ENCODE measurements at regions not wholly inside any gene's neighbourhood (a gene's known extent, or its start where the extent isn't known, plus 50 kb on each side); places are given as distances from the start of the nearest gene placed in this dataset.

DNA sequence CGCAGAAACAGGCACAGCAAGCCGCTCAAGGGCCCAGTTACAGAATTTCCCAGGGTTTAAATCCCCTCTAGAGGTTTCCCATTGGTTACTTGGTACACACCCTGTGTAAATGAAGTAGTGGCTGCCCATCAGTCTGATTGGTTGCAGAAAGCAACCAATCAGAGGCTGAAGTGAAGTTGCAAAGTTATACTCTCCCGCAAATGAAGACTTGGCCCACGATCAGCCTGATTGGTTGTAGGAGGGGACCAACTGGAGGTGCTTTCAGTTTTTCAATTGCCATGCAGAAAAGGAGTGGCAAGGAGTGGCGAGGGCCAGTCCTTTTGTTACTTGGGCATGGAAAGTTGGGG, 909.2 kb upstream of the AUTS2 start:
- peaks cover 3 to 9% (median 7%) of the 10 kb centered on the region in 4 experiments; a peak in 5 of 7 replicates for H3K4me1 ChIP-seq (replicated peaks in 1 of 4; ENCODE audit: control insufficient read depth in 3 of 4, insufficient read depth in 4 of 4, low read length in 3 of 4)
- TF ChIP-seq CBX8 (IDR thresholded peaks at IDR 0.05; ENCODE audit: borderline replicate concordance, low read depth, low read length) (no peak), RXRA (IDR thresholded peaks at IDR 0.05; ENCODE audit: insufficient read depth, low read depth, low read length) (no peak), SP4 (IDR thresholded peaks at IDR 0.05; ENCODE audit: low read length) (no peak), RNF2 (IDR thresholded peaks at IDR 0.05; ENCODE audit: borderline replicate concordance, low read depth, low read length, missing control alignments, poor library complexity, severe bottlenecking) (no peak), RFX5 (IDR thresholded peaks at IDR 0.05; ENCODE audit: borderline replicate concordance, low read depth, low read length) (no peak), SUZ12 (IDR thresholded peaks at IDR 0.05; ENCODE audit: low read length) (no peak), TCF12 (IDR thresholded peaks at IDR 0.05; ENCODE audit: low read depth, low read length) (no peak), CHD2 (IDR thresholded peaks at IDR 0.05; ENCODE audit: low read length) (no peak), HDAC6 (IDR thresholded peaks at IDR 0.05; ENCODE audit: low read depth, low read length) (no peak), CHD1 (IDR thresholded peaks at IDR 0.05; ENCODE audit: low read depth, low read length) (no peak), SIN3A (conservative IDR thresholded peaks at IDR 0.05 in 1 of 2, IDR thresholded peaks at IDR 0.05 in 1 of 2; ENCODE audit: low read depth in 1 of 2, low read length in 2 of 2) (no peak), SRF (IDR thresholded peaks at IDR 0.05; ENCODE audit: low read depth, low read length) (no peak), ASH2L (IDR thresholded peaks at IDR 0.05; ENCODE audit: low read length) (no peak), GABPA (IDR thresholded peaks at IDR 0.05; ENCODE audit: borderline replicate concordance, insufficient read depth, low read length) (no peak), POLR2AphosphoS5 (IDR thresholded peaks at IDR 0.05; ENCODE audit: low read depth, low read length) (no peak)

More for the DNA sequence above, 909.2 kb upstream of the AUTS2 start:
- Histone ChIP-seq H3K14ac (ENCODE audit: insufficient read length) (no peak overlapping the region), H2BK5ac (ENCODE audit: low read depth, low read length) (0 out of 2 replicates have a peak overlapping the region, but pooled peaks have one; percentile 1), H3K36me3 (ENCODE audit: control insufficient read depth in 2 of 4, insufficient read depth in 4 of 4, low read length in 3 of 4) (no peaks in the 10 kb centered on the region), H3K23me2 (ENCODE audit: low read depth, low read length) (no peaks in the 10 kb centered on the region), H3K23ac (ENCODE audit: insufficient read length) (no peak overlapping the region), H3K56ac (replicated peaks; ENCODE audit: insufficient read length, low read depth, low read length) (no peak overlapping the region), H3K9me3 (ENCODE audit: insufficient read depth in 2 of 2, low read depth in 1 of 2, low read length in 1 of 2) (no peaks in the 10 kb centered on the region), H3K79me1 (ENCODE audit: low read depth, low read length) (no peaks in the 10 kb centered on the region), H3K4ac (replicated peaks; ENCODE audit: insufficient read length, low read depth, low read length) (no peak overlapping the region), H2AK5ac (ENCODE audit: low read depth, low read length) (no peak overlapping the region), H4K8ac (ENCODE audit: extremely low read depth, insufficient read depth, low read length) (no peak overlapping the region), H2BK15ac (ENCODE audit: low read length) (0 out of 2 replicates have a peak overlapping the region, but pooled peaks have one; percentile 0), H4K20me1 (replicated peaks in 1 of 2; ENCODE audit: control insufficient read depth in 1 of 2, insufficient read depth in 2 of 2, low read length in 2 of 2) (no peaks in the 10 kb centered on the region), H2BK12ac (ENCODE audit: low read depth, low read length) (no peak overlapping the region), H4K91ac (replicated peaks; ENCODE audit: insufficient read length, low read length) (no peak overlapping the region), H3K27ac (ENCODE audit: low read depth, low read length) (no peak overlapping the region), H3K27me3 (replicated peaks in 1 of 4; ENCODE audit: control insufficient read depth in 3 of 4, extremely low read depth in 1 of 4, insufficient read depth in 3 of 4, low read length in 3 of 4) (no peaks in the 10 kb centered on the region; a peak in 1 of 7 replicates), H4K5ac (ENCODE audit: insufficient read length, low read depth, low read length) (no peak overlapping the region), H3K9ac (replicated peaks in 1 of 4; ENCODE audit: extremely low read depth in 1 of 4, low read depth in 3 of 4, low read length in 3 of 4) (no peak overlapping the region), H3K18ac (ENCODE audit: extremely low read depth, low read length) (peak overlapping the region; percentile 38; the same call in 1 of the 2 replicates), H2AFZ (ENCODE audit: low read length) (no peak overlapping the region), H3K79me2 (ENCODE audit: control insufficient read depth in 1 of 2, insufficient read depth in 2 of 2, low read length in 2 of 2) (no peaks in the 10 kb centered on the region), H2BK20ac (ENCODE audit: low read length) (0 out of 2 replicates have a peak overlapping the region, but pooled peaks have one; percentile 2), H2BK120ac (replicated peaks; ENCODE audit: low read depth, low read length) (no peak overlapping the region), H3K4me2 (ENCODE audit: insufficient read depth in 1 of 2, low read depth in 2 of 2, low read length in 2 of 2) (0 out of 4 replicates have a peak overlapping the region, but pooled peaks of 1 of the 2 experiments have one; percentile 22), H3K4me3 (ENCODE audit: extremely low read depth in 1 of 4, insufficient read depth in 2 of 4, low read depth in 3 of 4, low read length in 4 of 4) (no peak overlapping the region)
- POLR2A ChIA-PET (ENCODE audit: partially characterized antibody), result no interaction called here
- CTCF ChIA-PET (ENCODE audit: partially characterized antibody), result no interaction called here
- DNase-seq (ENCODE audit: low read depth in 1 of 2, low spot score in 2 of 2) (no peak), FAIRE-seq (peak; percentile 79)
- WGBS, 2 experiments (ENCODE audit: extremely low coverage in 1 of 2, insufficient coverage in 1 of 2, insufficient read length in 1 of 2, insufficient replicate concordance in 2 of 2, low coverage in 1 of 2, low lambda C conversion rate in 2 of 2, missing lambda C conversion rate in 1 of 2), result 97% methylated on average over 5 of the region's 5 CpGs; no CpG with 5 or more reads in 1 of the 2 experiments

Measured in H1 (cell line).